GM23338 (cell line): ENCODE measurements at regions not wholly inside any gene's neighbourhood (a gene's known extent, or its start where the extent isn't known, plus 50 kb on each side); places are given as distances from the start of the nearest gene placed in this dataset.

Experiments used
- ATAC-seq: fragments of 200-7000 bp; cut with Tn5 transposase; 3 replicates; pipeline ENCODE4 v1.9.1; 2020
- DNase-seq: peaks from one replicate; pipeline ENCODE4 v3.0.0-alpha.2; 2015; ENCODE audit warnings: low spot score
- H2AFZ ChIP-seq: fragments of 200-600 bp; sonication (generic); 2 replicates; pipeline ENCODE4 v1.8.0; 2016; ENCODE audit warnings: antibody characterized with exemption, mild to moderate bottlenecking, moderate library complexity
- H3F3A ChIP-seq: fragments of 200-600 bp; sonication (generic); replicated peaks from 2 replicates; pipeline ENCODE4 v1.8.0; 2017; ENCODE audit warnings: antibody characterized with exemption, mixed run types, low read depth
- H3K27ac ChIP-seq: fragments of 200-600 bp; sonication (generic); 2 replicates; pipeline ENCODE4 v1.6.1; 2016; ENCODE audit warnings: low read depth
- H3K27me3 ChIP-seq: fragments of 200-600 bp; sonication (generic); 2 replicates; pipeline ENCODE4 v1.8.0; 2016; ENCODE audit warnings: mild to moderate bottlenecking, mixed run types, moderate library complexity; ENCODE audit not compliant: insufficient read depth
- H3K36me3 ChIP-seq: fragments of 200-600 bp; sonication (generic); 2 replicates; pipeline ENCODE4 v1.8.0; 2016; ENCODE audit warnings: mild to moderate bottlenecking; ENCODE audit not compliant: insufficient read depth
- H3K4me1 ChIP-seq: fragments of 200-600 bp; sonication (generic); 2 replicates; pipeline ENCODE4 v1.8.0; 2016; ENCODE audit warnings: mild to moderate bottlenecking, moderate library complexity; ENCODE audit not compliant: insufficient read depth
- H3K4me2 ChIP-seq: fragments of 200-600 bp; sonication (generic); 2 replicates; pipeline ENCODE4 v1.7.1; 2017; ENCODE audit warnings: mixed run types
- H3K4me3 ChIP-seq: fragments of 200-600 bp; sonication (generic); 2 replicates; pipeline ENCODE4 v1.6.1; 2016; ENCODE audit warnings: mixed run types
- H3K79me2 ChIP-seq: fragments of 200-600 bp; sonication (generic); replicated peaks from 2 replicates; pipeline ENCODE4 v1.8.0; 2017; ENCODE audit warnings: mild to moderate bottlenecking; ENCODE audit not compliant: insufficient read depth
- H3K9me2 ChIP-seq: fragments of 200-600 bp; sonication (generic); 2 replicates; pipeline ENCODE4 v1.8.0; 2017; ENCODE audit not compliant: insufficient read depth
- H4K20me1 ChIP-seq: fragments of 200-600 bp; sonication (generic); replicated peaks from 2 replicates; pipeline ENCODE4 v1.8.0; 2017; ENCODE audit warnings: mild to moderate bottlenecking; ENCODE audit not compliant: insufficient read depth
- H3K27ac Mint-ChIP-seq: 2 replicates; pipeline ENCODE4 v1.8.0; 2020; ENCODE audit warnings: inconsistent platforms, mild to moderate bottlenecking, moderate library complexity, mixed read lengths
- H3K27me3 Mint-ChIP-seq: 3 replicates; pipeline ENCODE4 v1.8.0; 2022; ENCODE audit warnings: low read depth, mild to moderate bottlenecking, moderate library complexity, mixed read lengths, inconsistent platforms; ENCODE audit not compliant: insufficient read depth, poor library complexity
- H3K36me3 Mint-ChIP-seq: 3 replicates; pipeline ENCODE4 v1.8.0; 2021; ENCODE audit warnings: low read depth, mild to moderate bottlenecking, inconsistent platforms, moderate library complexity, mixed read lengths
- H3K4me1 Mint-ChIP-seq: 3 replicates; pipeline ENCODE4 v1.8.0; 2020; ENCODE audit warnings: mild to moderate bottlenecking, inconsistent platforms, mixed read lengths
- H3K4me3 Mint-ChIP-seq: 3 replicates; pipeline ENCODE4 v1.8.0; 2021; ENCODE audit warnings: moderate library complexity, mild to moderate bottlenecking, inconsistent platforms, mixed read lengths
- H3K9me3 Mint-ChIP-seq: 3 replicates; pipeline ENCODE4 v1.8.0; 2020; ENCODE audit warnings: moderate library complexity, mild to moderate bottlenecking, inconsistent platforms, mixed read lengths
- CTCF ChIP-seq, 2 experiments: fragments of 200-600 bp in 1 of 2; sonication (generic) in 1 of 2; conservative IDR thresholded peaks; 2 replicates each; pipeline versions ENCODE4 v1.5.1 to v1.6.1; 2016 to 2017; ENCODE audit warnings: antibody characterized with exemption in 2 of 2, low read depth in 2 of 2, mild to moderate bottlenecking in 2 of 2, moderate library complexity in 1 of 2
- EZH2 ChIP-seq: fragments of 200-600 bp; sonication (generic); IDR thresholded peaks from one replicate; pipeline ENCODE4 v1.8.0; 2017; ENCODE audit warnings: antibody characterized with exemption, mild to moderate bottlenecking, low read depth; ENCODE audit not compliant: unreplicated experiment
- EZH2phosphoT487 ChIP-seq: fragments of 200-600 bp; sonication (generic); IDR thresholded peaks from one replicate; pipeline ENCODE4 v1.8.1; 2018; ENCODE audit warnings: antibody characterized with exemption; ENCODE audit not compliant: unreplicated experiment
- JUNB ChIP-seq: IDR thresholded peaks from one replicate; pipeline ENCODE4 v1.6.1; 2016; ENCODE audit warnings: antibody characterized with exemption; ENCODE audit not compliant: unreplicated experiment
- NANOG ChIP-seq: IDR thresholded peaks from 2 replicates; pipeline ENCODE4 v1.6.1; 2016; ENCODE audit warnings: antibody characterized with exemption, borderline replicate concordance
- POLR2AphosphoS5 ChIP-seq: IDR thresholded peaks from 2 replicates; pipeline ENCODE4 v1.6.1; 2016; ENCODE audit warnings: antibody characterized with exemption, low read depth
- REST ChIP-seq: IDR thresholded peaks from one replicate; pipeline ENCODE4 v1.6.1; 2018; ENCODE audit warnings: antibody characterized with exemption; ENCODE audit not compliant: unreplicated experiment
- STAT1 ChIP-seq: IDR thresholded peaks from one replicate; pipeline ENCODE4 v1.6.1; 2016; ENCODE audit warnings: antibody characterized with exemption; ENCODE audit not compliant: unreplicated experiment
- ZNF114 ChIP-seq: fragments of 250-450 bp; sonication (Bioruptor Pico); IDR thresholded peaks from 2 replicates; pipeline ENCODE4 v1.5.0; 2020; ENCODE audit warnings: mild to moderate bottlenecking, moderate library complexity
- ZNF331 ChIP-seq: fragments of 250-450 bp; sonication (Bioruptor Pico); IDR thresholded peaks from 2 replicates; pipeline ENCODE4 v1.5.0; 2020; ENCODE audit warnings: low read depth, mild to moderate bottlenecking, moderate library complexity
- ZNF462 ChIP-seq: fragments of 250-450 bp; sonication (Bioruptor Pico); IDR thresholded peaks from 2 replicates; pipeline ENCODE4 v1.5.0; 2020; ENCODE audit warnings: mild to moderate bottlenecking, moderate library complexity

- Histone ChIP-seq H3K4me1 (peaks cover 15% of the 10 kb centered on the region), H3K4me3 (no peak overlapping the region), H3K4me2 (no peak overlapping the region), H3K36me3 (no peaks in the 10 kb centered on the region), H3K27ac (no peak overlapping the region), H3K79me2 (no peaks in the 10 kb centered on the region), H2AFZ (no peak overlapping the region), H3K9me2 (no peaks in the 10 kb centered on the region), H3K27me3 (no peaks in the 10 kb centered on the region), H3F3A (no peaks in the 10 kb centered on the region), H4K20me1 (no peaks in the 10 kb centered on the region)
- peaks cover 22% of the 10 kb centered on the region for H3K4me1 Mint-ChIP-seq
- no peak overlapping the region for H3K4me3 Mint-ChIP-seq
- no peak for ATAC-seq
- H3K36me3 Mint-ChIP-seq: peaks cover 4% of the 10 kb centered on the region; the same call in 1 of the 3 replicates
- TF ChIP-seq ZNF462 (CRISPR knock-in tag): no peak
- H3K27me3 Mint-ChIP-seq: peaks cover 3% of the 10 kb centered on the region
- DNase-seq: no peak
- no peak overlapping the region for H3K27ac Mint-ChIP-seq
- peaks cover 6% of the 10 kb centered on the region for H3K9me3 Mint-ChIP-seq
Measured at GRCh38 chr5:125177340-125177739, 430.9 kb upstream of the ZNF608 start.

GRCh38 chr5:125179612-125180011, 433.2 kb upstream of the ZNF608 start:
- ATAC-seq: no peak
- peaks cover 17% of the 10 kb centered on the region for H3K4me1 Mint-ChIP-seq
- no peak overlapping the region for H3K27ac Mint-ChIP-seq
- TF ChIP-seq REST (no peak), EZH2 (no peak), POLR2AphosphoS5 (no peak), STAT1 (no peak), NANOG (no peak), EZH2phosphoT487 (no peak), ZNF114 (CRISPR knock-in tag) (no peak), JUNB (no peak), CTCF (conservative IDR thresholded peaks at IDR 0.05; ENCODE audit: low read depth in 2 of 2) (no peak), ZNF331 (CRISPR knock-in tag) (no peak)

More at GRCh38 chr5:125179612-125180011, 433.2 kb upstream of the ZNF608 start:
- Histone ChIP-seq H3K9me2 (no peaks in the 10 kb centered on the region), H3K4me1 (peaks cover 15% of the 10 kb centered on the region), H3K79me2 (no peaks in the 10 kb centered on the region), H3F3A (no peaks in the 10 kb centered on the region), H2AFZ (no peak overlapping the region), H3K27me3 (no peaks in the 10 kb centered on the region), H3K4me2 (no peak overlapping the region), H3K27ac (no peak overlapping the region), H3K4me3 (no peak overlapping the region), H4K20me1 (no peaks in the 10 kb centered on the region), H3K36me3 (no peaks in the 10 kb centered on the region)
- Mint-ChIP-seq H3K4me3 (no peak overlapping the region), H3K9me3 (peaks cover 6% of the 10 kb centered on the region), H3K27me3 (peaks cover 3% of the 10 kb centered on the region), H3K36me3 (peaks cover 4% of the 10 kb centered on the region; the same call in 1 of the 3 replicates)
- DNase-seq: no peak
